SK-N-SH treated with all-trans-retinoic acid at 6 μM for 48 hours (cell line): ENCODE measurements at regions not wholly inside any gene's neighbourhood (a gene's known extent, or its start where the extent isn't known, plus 50 kb on each side); places are given as distances from the start of the nearest gene placed in this dataset.

ENCODE experiments used
- ATAC-seq: fragments of 200-7000 bp; cut with Tn5 transposase; 3 replicates; pipeline ENCODE4 v1.9.1; 2020; ENCODE audit warnings: mild to moderate bottlenecking, moderate library complexity
- ARNTL ChIP-seq: fragments of 450-650 bp; formaldehyde crosslinking; IDR thresholded peaks from 2 replicates; pipeline ENCODE4 v1.5.0; 2020; ENCODE audit warnings: low read depth, mild to moderate bottlenecking, moderate library complexity, borderline replicate concordance
- BACH2 ChIP-seq: fragments of 250-450 bp; sonication (Bioruptor Pico); IDR thresholded peaks from 2 replicates; pipeline ENCODE4 v1.9.0; 2021; ENCODE audit warnings: mild to moderate bottlenecking, borderline replicate concordance
- GLIS3 ChIP-seq: fragments of 250-450 bp; sonication (Bioruptor Pico); IDR thresholded peaks from 2 replicates; pipeline ENCODE4 v1.5.0; 2020; ENCODE audit warnings: mild to moderate bottlenecking, moderate library complexity
- ISL1 ChIP-seq: fragments of 250-450 bp; sonication (Bioruptor Pico); IDR thresholded peaks from 2 replicates; pipeline ENCODE4 v2.1.2; 2022; ENCODE audit warnings: mild to moderate bottlenecking, moderate library complexity
- OSR1 ChIP-seq: fragments of 250-450 bp; sonication (Bioruptor Pico); IDR thresholded peaks from 2 replicates; pipeline ENCODE4 v1.8.0; 2022; ENCODE audit warnings: moderate library complexity, mild to moderate bottlenecking, inconsistent platforms
- PATZ1 ChIP-seq: fragments of 250-450 bp; sonication (Bioruptor Pico); IDR thresholded peaks from 2 replicates; pipeline ENCODE4 v1.8.0; 2020; ENCODE audit warnings: mild to moderate bottlenecking, moderate library complexity, borderline replicate concordance
- PPARA ChIP-seq: fragments of 250-450 bp; sonication (Bioruptor Pico); IDR thresholded peaks from 2 replicates; pipeline ENCODE4 v1.5.0; 2020; ENCODE audit warnings: mild to moderate bottlenecking, borderline replicate concordance
- SNAI2 ChIP-seq: fragments of 250-450 bp; sonication (Bioruptor Pico); IDR thresholded peaks from 2 replicates; pipeline ENCODE4 v1.5.0; 2020; ENCODE audit warnings: mild to moderate bottlenecking, moderate library complexity
- ZC3H10 ChIP-seq: fragments of 250-450 bp; sonication (Bioruptor Pico); IDR thresholded peaks from 2 replicates; pipeline ENCODE4 v1.5.1; 2021; ENCODE audit warnings: mild to moderate bottlenecking, moderate library complexity
- ZFP3 ChIP-seq: fragments of 250-450 bp; sonication (Bioruptor Pico); IDR thresholded peaks from 2 replicates; pipeline ENCODE4 v1.5.0; 2020; ENCODE audit warnings: mild to moderate bottlenecking, moderate library complexity
- ZFP30 ChIP-seq: fragments of 450-650 bp; formaldehyde crosslinking; IDR thresholded peaks from 2 replicates; pipeline ENCODE4 v1.5.0; 2022; ENCODE audit warnings: mild to moderate bottlenecking, moderate library complexity
- ZNF565 ChIP-seq: fragments of 450-650 bp; formaldehyde crosslinking; conservative IDR thresholded peaks from 2 replicates; pipeline ENCODE4 v1.5.0; 2020; ENCODE audit warnings: low read depth, mild to moderate bottlenecking, moderate library complexity
- ZNF70 ChIP-seq: fragments of 450-650 bp; formaldehyde crosslinking; IDR thresholded peaks from 2 replicates; pipeline ENCODE4 v1.5.0; 2020; ENCODE audit warnings: mild to moderate bottlenecking, moderate library complexity
- ZNF8 ChIP-seq: fragments of 450-650 bp; formaldehyde crosslinking; IDR thresholded peaks from 2 replicates; pipeline ENCODE4 v1.5.0; 2020; ENCODE audit warnings: mild to moderate bottlenecking, moderate library complexity

GRCh38 chrX:53738370-53738906, 51.9 kb upstream of the HUWE1 start:
- TF ChIP-seq ZNF565 (CRISPR knock-in tag): no peak
- TF ChIP-seq GLIS3 (CRISPR knock-in tag): no peak
- no peak for TF ChIP-seq PATZ1 (CRISPR knock-in tag)
- no peak for TF ChIP-seq ZFP30 (CRISPR knock-in tag)
- TF ChIP-seq ZC3H10: no peak
- no peak for TF ChIP-seq ISL1 (CRISPR knock-in tag)
- no peak for TF ChIP-seq BACH2 (CRISPR knock-in tag)
- TF ChIP-seq ARNTL (CRISPR knock-in tag): no peak
- no peak for TF ChIP-seq ZNF8 (CRISPR knock-in tag)
- no peak for TF ChIP-seq OSR1 (CRISPR knock-in tag)
- TF ChIP-seq PPARA (CRISPR knock-in tag): no peak
- no peak for TF ChIP-seq SNAI2 (CRISPR knock-in tag)
- no peak for TF ChIP-seq ZNF70 (CRISPR knock-in tag)
- no peak for TF ChIP-seq ZFP3
- TF ChIP-seq, all 23 proteins: peak for 0
- no peak for ATAC-seq
